Tibial nerve (tissue), 4 donors: ENCODE measurements at regions not wholly inside any gene's neighbourhood (a gene's known extent, or its start where the extent isn't known, plus 50 kb on each side); places are given as distances from the start of the nearest gene placed in this dataset.

Experiments
- DNase-seq, 2 donors: peaks; one replicate each; pipeline ENCODE4 v3.0.0-alpha.2; 2019; ENCODE audit warnings: low spot score in 2 of 2
- H3K27ac ChIP-seq, 4 donors: fragments of 200-600 bp; sonication (generic) in 3 of 4; one replicate each; pipeline ENCODE4 v1.5.1; 2017 to 2019; ENCODE audit warnings: mild to moderate bottlenecking in 1 of 4
- H3K27me3 ChIP-seq, 2 donors: fragments of 200-600 bp; sonication (generic) in 1 of 2; one replicate each; pipeline versions ENCODE4 v1.5.1 to v1.6.0; 2017 to 2019
- H3K36me3 ChIP-seq, 3 donors: fragments of 200-600 bp; sonication (generic); one replicate each; pipeline ENCODE4 v1.5.1; 2018 to 2019
- H3K4me1 ChIP-seq, 4 donors: fragments of 200-600 bp; sonication (generic) in 3 of 4; one replicate each; pipeline ENCODE4 v1.5.1; 2017 to 2019
- H3K4me3 ChIP-seq, 4 donors: fragments of 200-600 bp; sonication (generic) in 3 of 4; one replicate each; pipeline ENCODE4 v1.5.1; 2017 to 2019; ENCODE audit warnings: mild to moderate bottlenecking in 1 of 4, moderate library complexity in 1 of 4
- H3K9me3 ChIP-seq, 4 donors: fragments of 200-600 bp; sonication (generic) in 3 of 4; one replicate each; pipeline ENCODE4 v1.5.1; 2017 to 2019
- CTCF ChIP-seq, 5 experiments: fragments of 200-600 bp in 3 of 5; fragments of 450-650 bp in 2 of 5; sonication (generic) in 3 of 5; IDR thresholded peaks; one replicate each; pipeline ENCODE4 v1.5.1; 2016 to 2019; ENCODE audit warnings: antibody characterized with exemption in 5 of 5, mild to moderate bottlenecking in 3 of 5, moderate library complexity in 2 of 5
- EP300 ChIP-seq, 2 donors: sonication (generic); formaldehyde crosslinking; IDR thresholded peaks; one replicate each; pipeline ENCODE4 v1.6.1; 2017; ENCODE audit warnings: antibody characterized with exemption in 2 of 2, mild to moderate bottlenecking in 1 of 2
- POLR2A ChIP-seq, 2 donors: fragments of 450-650 bp; IDR thresholded peaks; one replicate each; pipeline ENCODE4 v1.6.1; 2017; ENCODE audit warnings: antibody characterized with exemption in 2 of 2, mild to moderate bottlenecking in 2 of 2, moderate library complexity in 2 of 2
- WGBS, 2 donors: methylation state at CpG; one replicate each; pipeline ENCODE4 v1.1.5; 2018; 5-methylcytosine and 5-hydroxymethylcytosine counted together

DNA sequence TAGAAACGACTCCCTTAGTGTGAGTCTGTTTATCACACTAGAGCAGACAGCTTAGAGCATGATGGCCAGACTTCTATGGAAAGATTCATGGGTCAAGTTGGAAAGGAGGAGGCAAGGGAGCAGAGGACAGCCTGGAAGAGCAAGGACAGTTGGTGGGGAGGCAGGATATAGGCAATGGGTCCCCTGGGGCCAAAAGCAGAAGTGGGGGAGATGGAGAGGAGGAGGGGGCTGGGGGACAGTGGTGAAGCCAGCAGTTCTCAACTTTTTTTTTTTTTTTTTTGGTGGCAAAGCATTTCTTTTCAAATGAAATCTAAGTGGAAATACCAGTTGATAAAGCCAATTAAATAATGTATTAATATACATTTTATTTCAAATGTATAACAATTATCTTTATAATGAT lies 197.9 kb downstream of the HRH4 start:
- H3K4me3 ChIP-seq = no peak overlapping the region
- no peaks in the 10 kb centered on the region for H3K9me3 ChIP-seq
- H3K27me3 ChIP-seq = no peaks in the 10 kb centered on the region
- no peaks in the 10 kb centered on the region for H3K4me1 ChIP-seq
- no peak for TF ChIP-seq EP300 (IDR thresholded peaks at IDR 0.05)
- TF ChIP-seq CTCF (IDR thresholded peaks at IDR 0.05) = no peak
- TF ChIP-seq POLR2A (IDR thresholded peaks at IDR 0.05) = no peak
- H3K27ac ChIP-seq = no peak overlapping the region
- no peaks in the 10 kb centered on the region for H3K36me3 ChIP-seq
- DNase-seq = no peak
- 47 to 50% methylated on average over 1 of the region's 1 CpG for WGBS, 2 donors

DNA sequence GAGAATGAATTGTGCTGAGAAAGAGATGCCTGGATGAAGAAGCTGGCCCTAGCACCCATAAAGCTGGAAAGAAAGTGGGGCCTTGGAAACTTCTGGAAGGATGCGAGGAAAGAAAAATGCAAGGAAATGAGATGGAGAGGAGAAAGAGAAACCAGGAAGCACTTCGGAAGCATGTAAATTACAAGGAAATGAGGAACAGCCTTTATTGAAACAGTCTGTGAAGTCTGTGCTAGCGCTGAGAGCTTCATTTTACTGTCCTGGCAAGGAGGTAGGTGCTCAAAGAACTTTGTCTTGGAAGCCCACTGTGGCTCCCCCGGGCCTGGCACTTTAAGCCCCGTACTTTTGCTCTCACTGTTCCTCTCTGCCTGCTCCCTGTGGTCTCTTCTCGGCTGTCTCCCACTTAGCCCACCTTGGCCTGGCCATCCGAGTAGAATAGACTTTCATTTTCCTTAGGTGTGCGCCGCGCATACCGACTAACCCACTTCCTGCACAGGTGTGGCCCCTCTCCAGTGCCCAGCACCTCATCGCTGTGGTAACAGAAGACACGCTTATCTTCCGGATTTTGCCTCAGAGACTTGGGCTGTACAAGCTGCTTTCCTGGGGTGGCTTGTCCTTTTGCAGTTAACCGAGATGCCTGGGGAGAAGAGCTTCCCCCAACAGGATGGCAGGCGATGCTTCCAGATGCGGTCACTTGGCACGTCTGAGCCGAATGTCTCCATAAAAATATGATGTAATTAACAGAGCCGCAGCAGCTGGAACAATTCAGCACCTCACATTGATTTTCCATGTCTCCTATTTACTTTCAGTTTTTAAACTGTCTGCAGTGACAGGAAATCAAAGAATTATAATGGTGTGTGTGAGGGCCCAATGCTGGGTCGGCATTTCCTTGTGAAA lies 199.6 kb downstream of the HRH4 start:
- peak overlapping the region in 2 of 4 donors; percentile 67 to 73 for H3K27ac ChIP-seq
- DNase-seq = peak in 1 of 2 donors; percentile 29
- no peak for TF ChIP-seq POLR2A (IDR thresholded peaks at IDR 0.05)
- no peak for TF ChIP-seq EP300 (IDR thresholded peaks at IDR 0.05)
- TF ChIP-seq CTCF (IDR thresholded peaks at IDR 0.05) = no peak
- H3K4me1 ChIP-seq = no peaks in the 10 kb centered on the region
- 47 to 59% methylated on average over 21 of the region's 21 CpGs for WGBS, 2 donors
- peak overlapping the region; percentile 7 to 44 (median 36) for H3K4me3 ChIP-seq
- no peaks in the 10 kb centered on the region for H3K9me3 ChIP-seq
- no peaks in the 10 kb centered on the region for H3K27me3 ChIP-seq
- no peaks in the 10 kb centered on the region for H3K36me3 ChIP-seq

DNA sequence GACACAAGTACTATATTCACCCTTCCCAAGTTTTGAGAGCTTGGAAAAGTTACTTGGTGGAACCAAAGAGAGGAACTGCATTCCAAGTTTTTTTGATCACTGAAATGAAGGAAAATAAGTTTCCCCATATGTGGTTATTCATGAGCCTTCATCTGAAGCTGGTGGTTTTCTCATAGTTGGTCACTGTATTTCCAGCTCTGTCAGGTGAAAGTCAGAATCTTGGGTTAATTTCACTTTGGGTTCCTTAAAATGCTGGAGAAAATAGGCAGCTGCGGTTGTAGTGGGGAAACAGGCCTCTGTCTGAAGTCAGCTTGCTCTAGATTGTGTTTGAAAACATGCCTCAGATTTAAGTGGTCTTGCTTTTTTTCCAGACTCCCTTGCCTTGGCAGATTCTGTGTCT lies 200.5 kb downstream of the HRH4 start:
- Histone ChIP-seq H3K4me1 (no peaks in the 10 kb centered on the region), H3K27ac (peak overlapping the region in 1 of 4 donors; percentile 67), H3K9me3 (no peaks in the 10 kb centered on the region), H3K4me3 (no peak overlapping the region), H3K27me3 (no peaks in the 10 kb centered on the region), H3K36me3 (no peaks in the 10 kb centered on the region)
- DNase-seq = no peak
- 29 to 52% methylated on average over 1 of the region's 1 CpG for WGBS, 2 donors
- TF ChIP-seq CTCF (IDR thresholded peaks at IDR 0.05) (no peak), POLR2A (IDR thresholded peaks at IDR 0.05) (no peak), EP300 (IDR thresholded peaks at IDR 0.05) (no peak)

- H3K9me3 ChIP-seq = no peaks in the 10 kb centered on the region
- H3K4me1 ChIP-seq = no peaks in the 10 kb centered on the region
- no peak for TF ChIP-seq CTCF (IDR thresholded peaks at IDR 0.05)
- TF ChIP-seq EP300 (IDR thresholded peaks at IDR 0.05) = no peak
- TF ChIP-seq POLR2A (IDR thresholded peaks at IDR 0.05) = no peak
- no peak for DNase-seq
- H3K27me3 ChIP-seq = no peaks in the 10 kb centered on the region
- 49 to 62% methylated on average over 13 of the region's 13 CpGs for WGBS, 2 donors
- no peak overlapping the region for H3K4me3 ChIP-seq
- no peaks in the 10 kb centered on the region for H3K36me3 ChIP-seq
- H3K27ac ChIP-seq = no peak overlapping the region
Observed at GRCh38 chr18:24662412-24662821, 202.0 kb downstream of the HRH4 start.

DNA sequence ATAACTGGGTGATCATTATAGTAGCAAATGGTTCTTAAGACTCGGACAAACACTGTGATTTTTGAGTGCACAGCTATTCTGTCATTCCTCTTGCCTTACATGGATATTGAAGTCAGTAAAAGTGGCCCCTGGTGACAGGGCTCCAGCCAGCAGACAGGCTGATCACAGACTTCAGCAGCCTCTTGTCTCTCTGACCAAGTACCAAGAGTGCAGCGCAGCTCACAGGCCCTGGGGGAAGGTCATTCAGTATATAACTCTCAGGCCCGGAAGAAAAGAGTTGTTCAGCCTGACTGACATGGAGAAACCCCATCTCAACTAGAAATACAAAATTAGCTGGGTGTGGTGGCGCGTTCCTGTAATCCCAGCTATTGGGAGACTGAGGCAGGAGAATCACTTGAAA lies 202.6 kb downstream of the HRH4 start:
- no peaks in the 10 kb centered on the region for H3K9me3 ChIP-seq
- TF ChIP-seq EP300 (IDR thresholded peaks at IDR 0.05) (no peak), POLR2A (IDR thresholded peaks at IDR 0.05) (no peak)
- no peaks in the 10 kb centered on the region for H3K36me3 ChIP-seq
- WGBS, 2 donors = 75 to 76% methylated on average over 5 of the region's 5 CpGs
- H3K4me3 ChIP-seq = no peak overlapping the region
- H3K4me1 ChIP-seq = no peaks in the 10 kb centered on the region
- no peak for DNase-seq
- no peaks in the 10 kb centered on the region for H3K27me3 ChIP-seq
- no peak overlapping the region for H3K27ac ChIP-seq
